Hippocampal formation (tissue), 2 donors: ENCODE measurements at regions not wholly inside any gene's neighbourhood (a gene's known extent, or its start where the extent isn't known, plus 50 kb on each side); places are given as distances from the start of the nearest gene placed in this dataset.

Experiments
- DNase-seq, 2 donors: peaks; one replicate each; lab custom pipeline; 2025; lab: John Stamatoyannopoulos, UW

DNA sequence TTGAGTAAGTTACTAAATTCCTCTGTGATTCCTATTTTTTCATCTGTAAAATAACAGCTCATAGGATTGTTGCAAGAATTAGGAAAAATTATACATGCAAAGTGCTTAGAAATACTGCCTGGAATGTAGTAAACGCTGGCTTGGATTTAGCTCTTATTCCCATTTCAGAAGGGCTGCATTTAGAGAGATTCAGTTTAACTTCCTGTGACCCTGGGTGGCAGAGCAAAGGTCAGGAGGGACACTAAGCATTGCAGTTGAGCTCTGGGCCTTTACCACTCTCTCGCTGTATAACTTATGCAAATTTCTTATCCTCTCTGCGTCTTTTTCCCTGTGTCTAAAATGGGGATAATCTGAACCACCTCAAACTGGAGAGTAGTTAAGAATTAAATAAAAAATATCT, 241.0 kb upstream of the POU3F1 start:
- DNase-seq = no peak

DNA sequence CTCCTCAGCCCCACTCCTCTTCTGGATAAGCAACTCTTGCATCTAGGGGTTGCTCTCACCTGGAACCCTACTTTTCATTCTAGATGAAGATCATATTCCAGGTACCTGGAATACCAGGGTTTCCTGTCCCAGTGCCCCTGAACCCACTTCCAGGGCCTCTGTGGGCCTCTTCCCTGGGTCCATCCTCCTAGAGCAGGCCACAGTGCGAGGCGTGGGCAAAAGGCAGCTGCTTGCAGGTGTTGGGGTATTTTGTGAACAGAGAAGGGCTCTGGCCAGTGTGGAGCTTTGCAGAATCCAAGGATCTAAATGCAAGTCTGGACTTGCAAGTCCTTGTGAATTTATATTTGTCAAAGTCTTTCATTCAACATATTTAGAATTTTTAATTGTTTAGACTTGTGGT, 240.4 kb upstream of the POU3F1 start:
- no peak for DNase-seq

DNA sequence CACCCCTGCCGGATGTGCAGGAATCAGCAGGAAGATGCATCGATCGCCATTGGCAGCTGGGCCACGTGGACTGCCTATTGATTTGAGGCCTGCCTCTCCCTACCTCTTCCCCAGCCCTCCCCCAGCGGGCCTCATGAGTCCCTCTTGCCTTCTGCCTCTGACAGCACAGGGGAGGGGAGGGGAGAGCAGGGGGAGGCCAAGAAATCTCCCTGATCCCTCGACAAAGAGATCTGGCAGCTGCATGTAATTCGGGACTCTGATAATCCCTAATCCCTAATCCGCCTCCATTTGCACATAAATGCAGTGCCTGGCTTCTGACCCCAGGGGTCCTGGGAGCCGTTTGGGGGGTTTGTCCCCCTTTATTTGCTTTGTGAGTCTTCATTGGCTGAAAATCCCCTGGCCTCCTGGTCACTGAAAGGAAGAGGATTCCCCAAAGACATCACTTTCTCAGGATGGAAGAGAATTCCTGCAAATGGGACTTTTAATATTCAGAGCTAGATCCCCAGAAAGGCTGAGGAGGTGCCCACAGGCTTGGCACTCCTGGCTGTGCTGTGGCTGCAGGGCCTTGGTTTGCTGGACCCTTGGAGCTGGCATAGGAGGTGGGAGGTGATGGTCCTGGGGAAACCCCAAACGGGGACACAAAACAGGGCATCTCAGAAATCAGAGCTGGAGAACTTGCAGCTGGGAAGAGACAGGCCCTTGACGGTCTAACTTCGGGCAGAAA, 239.4 kb upstream of the POU3F1 start:
- DNase-seq = no peak

DNA sequence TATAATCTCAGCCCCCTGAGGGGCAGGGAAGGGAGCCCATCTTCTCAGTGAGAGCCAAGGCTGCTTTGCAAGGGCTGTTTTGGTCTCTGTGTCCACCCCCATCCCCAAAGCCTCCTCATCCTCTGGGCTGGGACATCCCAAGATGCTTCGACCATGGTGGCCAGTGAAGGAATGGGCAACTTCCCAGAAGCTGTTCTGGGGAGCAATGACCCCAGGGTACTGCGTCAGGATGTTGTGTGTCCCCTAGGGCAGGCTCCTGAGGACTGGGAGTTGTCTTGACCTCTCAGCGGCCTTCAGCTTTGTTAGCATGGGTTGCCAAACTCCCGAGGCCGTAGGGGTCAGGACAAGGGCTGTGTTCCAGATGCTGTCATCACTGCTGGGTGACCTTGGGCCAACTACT, 238.4 kb upstream of the POU3F1 start:
- no peak for DNase-seq

DNA sequence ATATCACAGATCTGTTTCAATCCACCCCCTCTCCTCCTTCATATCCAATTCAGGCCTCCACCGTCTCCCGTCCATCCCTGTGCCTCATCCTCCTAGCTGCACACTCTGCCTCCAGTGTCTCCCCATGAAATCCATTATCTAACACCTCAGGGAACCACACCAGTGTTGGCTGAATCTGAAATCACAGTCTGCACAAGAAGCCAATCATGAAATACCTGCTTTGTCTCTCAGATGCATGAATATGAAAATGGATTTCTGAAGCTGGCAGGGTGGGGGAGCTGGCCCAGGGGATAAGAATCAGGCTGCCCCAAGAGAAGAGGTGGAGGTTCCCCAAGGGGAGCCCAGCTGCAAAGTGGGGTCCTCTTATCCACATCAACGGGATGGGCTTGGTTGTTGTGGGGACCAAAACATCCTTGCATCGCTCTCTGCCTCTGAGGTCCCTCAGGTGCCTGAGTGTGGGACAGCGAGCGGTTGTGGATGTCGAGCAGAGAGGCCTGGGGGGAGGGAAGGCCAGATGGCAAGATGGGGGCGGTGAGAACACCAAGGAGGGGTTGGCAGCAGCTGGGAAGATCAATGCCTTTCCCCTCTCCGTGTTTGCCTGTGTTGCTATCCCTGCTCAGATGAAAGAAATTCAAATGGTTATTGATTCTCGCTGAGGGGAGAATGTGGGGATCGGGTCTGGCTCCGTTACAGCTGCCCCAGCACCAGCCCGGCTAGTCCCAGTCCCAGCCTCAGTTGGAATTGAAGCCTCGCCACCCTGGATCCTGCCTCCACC, 237.3 kb upstream of the POU3F1 start:
- no peak for DNase-seq

DNA sequence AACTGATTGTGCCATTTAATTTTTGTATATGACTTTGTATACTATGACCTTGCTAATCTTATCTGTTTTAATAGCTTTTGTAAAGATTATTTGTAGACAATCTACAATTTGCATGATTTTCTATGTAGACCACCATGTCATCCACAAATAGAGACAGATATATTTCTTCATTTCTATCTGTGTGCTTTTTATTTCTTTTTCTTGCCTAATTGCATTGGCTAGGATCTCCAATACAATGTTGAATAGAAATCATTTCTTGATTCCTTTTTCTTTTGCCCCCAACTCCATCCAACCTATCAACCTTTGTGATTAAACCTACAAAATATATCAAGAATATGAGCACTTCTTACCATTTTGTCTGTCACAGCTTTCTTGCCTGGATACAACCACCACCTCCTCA, 232.6 kb upstream of the POU3F1 start:
- DNase-seq = no peak

DNA sequence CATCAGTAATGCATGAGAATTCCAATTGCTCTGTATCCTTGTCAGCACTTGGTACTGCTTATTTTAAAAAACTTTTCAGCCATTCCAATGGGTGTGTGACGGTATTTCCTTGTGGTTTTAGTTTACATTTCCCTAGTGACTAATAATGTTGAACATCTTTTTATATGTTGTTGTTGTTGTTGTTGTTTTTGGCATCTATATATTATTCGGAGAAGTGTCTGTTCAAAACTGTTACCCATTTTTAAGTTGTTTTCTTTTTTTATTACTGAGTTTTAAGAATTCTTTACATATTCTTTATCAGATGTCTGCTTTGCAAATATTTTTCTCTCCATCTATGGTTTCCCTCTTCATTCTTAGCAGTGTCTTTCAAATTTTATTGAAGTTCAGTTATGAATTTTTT, 231.1 kb upstream of the POU3F1 start:
- no peak for DNase-seq

DNA sequence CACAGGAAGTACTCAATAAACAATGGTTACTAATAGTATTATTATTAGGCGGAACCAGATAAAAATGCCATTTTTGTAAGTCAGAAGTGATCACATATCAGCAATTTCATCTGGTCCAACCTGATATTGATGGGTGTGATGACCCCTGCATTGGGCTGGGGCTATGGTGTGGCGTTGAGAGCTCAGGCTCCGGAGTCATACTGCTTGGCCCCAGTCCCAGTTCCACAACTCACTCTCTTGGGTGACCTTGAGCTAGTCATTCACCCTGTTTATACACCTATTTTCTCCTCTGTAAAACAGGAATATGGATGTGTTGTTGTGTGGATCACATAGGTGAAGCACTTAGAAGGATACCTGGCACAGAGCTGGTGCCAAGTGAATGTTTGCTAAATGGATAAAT, 229.4 kb upstream of the POU3F1 start:
- no peak for DNase-seq

DNA sequence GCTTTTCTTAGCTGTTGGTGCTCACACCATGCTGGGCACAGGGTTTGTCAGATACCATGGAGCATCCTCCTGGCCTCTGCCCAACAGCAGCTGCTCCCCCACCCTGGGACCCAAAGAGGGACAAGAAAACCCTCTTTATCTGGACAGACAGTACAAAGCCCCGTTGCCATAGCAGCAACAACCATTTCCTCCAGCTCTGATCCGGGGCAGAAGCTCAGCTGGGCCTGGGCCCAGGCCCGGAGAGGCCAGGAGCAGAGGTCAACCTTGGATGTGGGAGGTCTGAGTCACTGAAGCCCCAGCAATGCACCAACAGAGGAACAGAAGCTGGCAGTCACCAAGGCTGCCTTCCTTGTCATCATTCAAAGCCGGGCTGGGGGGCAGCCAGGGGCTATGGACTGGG, 228.4 kb upstream of the POU3F1 start:
- DNase-seq = no peak

DNA sequence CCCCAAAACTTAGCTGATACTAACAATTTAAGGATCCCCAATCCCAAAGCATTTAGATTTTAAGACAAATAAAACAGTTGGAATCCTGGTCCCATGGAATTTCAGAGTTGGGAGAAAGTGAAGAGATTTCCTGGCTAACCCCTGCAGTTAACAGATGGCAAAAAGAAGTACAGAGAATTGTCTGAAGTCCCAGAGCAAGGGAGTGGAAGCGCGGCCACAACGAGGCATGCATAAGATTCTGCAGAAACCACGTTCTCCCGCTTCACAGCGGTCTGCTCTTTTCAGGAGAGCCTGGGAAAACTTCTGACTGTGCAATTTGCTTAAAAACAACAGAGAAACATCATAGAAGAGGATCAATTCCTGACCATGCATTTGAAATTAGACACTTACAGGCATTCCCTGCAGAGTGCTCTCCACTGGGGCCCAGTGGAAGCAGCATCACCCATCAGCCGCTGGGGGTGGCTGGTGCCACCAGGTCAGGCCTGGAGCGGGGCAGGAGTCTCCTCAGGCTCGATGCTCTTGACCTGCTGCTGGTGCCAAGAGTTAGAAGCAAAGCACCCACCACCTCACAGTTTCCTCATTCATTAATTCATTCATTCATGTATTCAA, 226.7 kb upstream of the POU3F1 start:
- DNase-seq = no peak

DNA sequence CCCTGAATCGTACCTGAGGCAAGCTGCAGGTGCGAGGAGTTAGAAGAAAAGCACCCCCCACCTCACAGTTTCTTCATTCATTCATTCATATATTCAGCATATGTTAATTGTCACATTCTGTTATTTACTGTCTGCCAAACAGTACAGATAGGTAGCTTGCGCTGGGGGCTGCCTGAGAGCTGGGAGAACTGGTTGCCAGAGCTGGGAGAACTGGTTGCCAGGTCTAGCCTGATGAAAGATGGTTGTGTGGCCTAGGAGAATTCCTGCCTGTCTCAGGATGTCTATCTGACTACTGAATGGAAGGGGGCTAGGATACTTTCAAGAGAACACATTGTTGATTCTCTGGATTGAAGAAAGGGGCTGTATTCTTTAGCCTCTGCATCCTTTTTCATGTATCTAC, 225.9 kb upstream of the POU3F1 start:
- no peak for DNase-seq

DNA sequence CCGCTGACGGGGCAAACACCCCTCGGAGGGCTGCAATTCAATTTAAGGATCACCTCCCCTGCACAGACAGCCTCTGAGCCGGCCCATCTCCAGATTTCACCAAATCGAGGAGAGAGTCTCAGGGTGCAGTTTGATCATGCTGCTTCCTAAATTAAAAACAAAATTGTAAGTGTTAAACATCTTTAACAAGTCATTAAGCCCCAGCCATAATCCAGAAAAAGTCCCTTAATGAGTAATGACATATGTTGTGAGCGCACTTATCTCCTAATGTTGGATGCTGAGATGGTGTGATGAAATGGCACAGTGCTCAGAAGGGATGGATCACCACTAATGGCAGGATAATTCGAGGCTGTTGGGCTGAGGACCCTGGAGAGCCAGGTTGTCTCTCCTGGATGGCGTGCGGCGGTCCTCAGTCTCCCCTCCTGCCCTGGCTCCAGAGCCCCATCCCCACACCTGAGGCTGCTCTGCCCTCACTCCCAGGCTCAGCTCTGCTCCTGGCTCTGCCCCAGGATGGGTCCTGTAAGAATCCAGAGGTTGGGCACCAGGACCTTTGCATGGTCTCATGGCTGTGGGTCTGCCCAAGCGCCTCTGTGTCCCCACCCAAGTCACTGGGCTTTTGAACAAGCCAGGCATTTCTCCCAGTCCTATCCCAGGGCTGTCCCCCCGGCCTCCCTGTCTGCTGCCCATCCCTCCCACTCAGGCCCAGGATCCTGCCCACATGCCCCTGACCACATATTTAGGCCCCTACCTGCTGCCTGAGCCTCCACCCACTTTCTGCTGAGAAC, 224.4 kb upstream of the POU3F1 start:
- no peak for DNase-seq

DNA sequence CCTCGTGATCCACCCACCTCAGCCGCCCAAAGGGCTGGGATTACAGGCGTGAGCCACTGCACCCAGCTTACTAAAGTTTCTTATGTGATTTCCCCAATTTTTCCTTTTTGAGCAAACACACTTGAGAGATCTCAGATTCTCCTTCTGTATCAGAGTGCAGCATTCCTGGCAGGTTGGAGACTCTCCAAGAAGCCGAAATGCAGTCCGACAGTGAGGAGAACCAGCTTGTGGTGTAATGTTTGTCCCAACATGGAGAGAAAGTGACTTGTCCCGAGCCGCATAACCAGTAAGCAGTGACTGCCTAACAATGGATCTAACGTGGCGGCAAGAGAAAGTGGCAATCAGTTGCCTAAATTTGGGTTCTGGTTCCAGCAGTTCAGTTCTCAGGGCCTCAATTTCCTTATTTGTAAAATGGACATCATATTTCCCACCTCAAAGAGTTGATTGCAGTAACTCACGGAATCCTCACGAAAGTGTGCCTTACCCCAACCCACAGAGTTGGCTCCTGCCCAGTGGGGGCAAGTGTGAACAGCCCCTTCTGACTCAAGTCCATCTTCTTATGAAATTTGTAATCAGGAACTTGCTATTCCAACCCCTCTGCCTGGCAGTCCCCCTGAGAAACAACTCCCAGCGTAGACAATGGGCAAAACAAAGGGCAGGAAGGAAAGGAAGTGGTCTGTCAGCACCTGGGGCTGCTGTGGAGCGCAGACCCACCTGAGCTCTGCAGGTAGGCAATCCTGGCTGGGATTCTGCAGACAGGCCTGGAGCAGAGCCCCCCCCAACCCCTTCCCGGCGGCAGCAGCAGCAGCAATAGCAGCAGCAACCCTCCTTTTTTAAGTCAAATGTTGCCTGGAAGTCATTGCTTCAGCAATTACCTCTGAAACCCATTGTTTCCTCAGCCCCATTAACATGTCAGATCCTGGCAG, 223.6 kb upstream of the POU3F1 start:
- no peak for DNase-seq

DNA sequence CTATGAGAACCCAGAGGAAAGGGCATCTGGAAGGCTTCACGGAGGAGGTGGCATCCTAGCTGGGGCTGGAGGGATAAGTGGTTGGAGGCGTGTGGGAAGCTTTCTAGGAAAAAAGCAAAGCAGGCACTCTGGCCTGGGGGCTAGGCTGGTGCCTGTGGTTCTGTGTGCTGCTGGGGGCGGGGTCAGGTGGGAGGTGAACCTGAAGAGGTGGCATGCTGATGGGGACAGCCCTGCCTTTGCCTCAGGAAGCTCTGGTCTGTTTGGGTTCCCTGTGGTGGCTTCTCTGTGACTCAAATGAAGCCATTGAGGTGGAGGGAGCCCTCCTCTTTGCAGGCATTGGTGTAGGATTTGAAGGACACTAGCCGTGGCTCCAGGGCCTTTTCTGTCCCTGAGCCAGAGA, 221.6 kb upstream of the POU3F1 start:
- no peak for DNase-seq

DNA sequence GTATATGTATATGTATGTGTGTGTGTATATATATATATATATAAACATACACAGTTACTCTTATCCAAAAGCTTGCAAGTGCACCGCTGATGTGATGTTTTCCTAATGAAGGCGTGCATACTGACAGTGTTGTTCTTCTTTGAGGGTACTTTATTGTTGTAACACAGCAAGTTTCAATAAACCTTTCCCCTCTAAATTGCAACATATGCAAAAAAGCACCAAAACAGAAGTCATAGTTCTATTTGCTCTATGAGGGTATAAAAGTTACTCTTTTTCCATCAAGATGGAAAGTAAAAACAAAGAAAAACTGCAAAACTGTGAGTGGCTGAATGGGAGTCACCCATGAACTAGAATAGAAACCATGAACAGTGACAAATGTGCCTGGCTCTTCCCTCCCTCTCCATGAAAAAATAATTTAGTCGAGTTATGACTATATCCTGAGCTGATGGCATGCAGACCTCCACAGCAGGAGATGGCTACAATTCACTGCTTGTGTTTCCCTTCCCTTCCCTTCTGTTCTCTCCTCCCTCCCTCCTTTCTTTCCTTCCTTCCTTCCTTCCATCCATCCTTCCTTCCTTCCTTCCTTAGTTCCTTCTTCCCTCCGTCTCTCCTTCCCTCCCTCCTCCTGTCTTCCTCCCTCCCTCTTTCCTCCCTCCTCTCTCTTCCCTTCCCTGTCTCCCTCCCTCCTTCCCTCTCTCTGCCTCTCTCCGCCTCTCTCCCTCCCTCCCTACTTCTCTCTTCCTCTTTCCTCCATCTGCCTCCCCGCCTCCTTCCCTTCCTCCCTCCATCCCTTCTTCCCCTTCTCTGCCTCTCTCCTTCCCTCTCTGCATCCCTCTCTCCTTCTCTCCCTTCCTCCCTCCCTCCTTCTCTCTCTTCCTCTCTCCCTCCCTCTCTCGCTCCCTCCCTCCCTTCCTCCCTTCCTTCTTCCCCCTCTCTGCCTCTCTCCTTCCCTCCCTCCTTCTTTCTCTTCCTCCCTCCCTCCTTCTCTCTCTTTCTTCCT, 220.7 kb upstream of the POU3F1 start:
- no peak for DNase-seq

DNA sequence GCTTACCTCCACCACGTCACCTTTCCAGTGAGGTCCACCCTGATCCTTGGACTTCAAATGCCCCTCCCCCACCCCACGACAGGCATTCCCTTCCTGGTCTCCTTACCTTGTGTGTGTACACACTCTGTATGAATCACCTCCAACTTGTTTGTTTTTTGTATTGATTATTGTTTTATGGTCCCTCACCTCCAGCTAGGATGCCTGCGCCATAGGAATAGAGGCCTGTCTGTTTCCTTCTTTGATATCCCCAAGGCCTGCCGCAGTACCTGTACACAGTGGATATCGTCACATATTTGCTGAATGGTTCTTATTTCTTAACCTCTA, 219.6 kb upstream of the POU3F1 start:
- no peak for DNase-seq

DNA sequence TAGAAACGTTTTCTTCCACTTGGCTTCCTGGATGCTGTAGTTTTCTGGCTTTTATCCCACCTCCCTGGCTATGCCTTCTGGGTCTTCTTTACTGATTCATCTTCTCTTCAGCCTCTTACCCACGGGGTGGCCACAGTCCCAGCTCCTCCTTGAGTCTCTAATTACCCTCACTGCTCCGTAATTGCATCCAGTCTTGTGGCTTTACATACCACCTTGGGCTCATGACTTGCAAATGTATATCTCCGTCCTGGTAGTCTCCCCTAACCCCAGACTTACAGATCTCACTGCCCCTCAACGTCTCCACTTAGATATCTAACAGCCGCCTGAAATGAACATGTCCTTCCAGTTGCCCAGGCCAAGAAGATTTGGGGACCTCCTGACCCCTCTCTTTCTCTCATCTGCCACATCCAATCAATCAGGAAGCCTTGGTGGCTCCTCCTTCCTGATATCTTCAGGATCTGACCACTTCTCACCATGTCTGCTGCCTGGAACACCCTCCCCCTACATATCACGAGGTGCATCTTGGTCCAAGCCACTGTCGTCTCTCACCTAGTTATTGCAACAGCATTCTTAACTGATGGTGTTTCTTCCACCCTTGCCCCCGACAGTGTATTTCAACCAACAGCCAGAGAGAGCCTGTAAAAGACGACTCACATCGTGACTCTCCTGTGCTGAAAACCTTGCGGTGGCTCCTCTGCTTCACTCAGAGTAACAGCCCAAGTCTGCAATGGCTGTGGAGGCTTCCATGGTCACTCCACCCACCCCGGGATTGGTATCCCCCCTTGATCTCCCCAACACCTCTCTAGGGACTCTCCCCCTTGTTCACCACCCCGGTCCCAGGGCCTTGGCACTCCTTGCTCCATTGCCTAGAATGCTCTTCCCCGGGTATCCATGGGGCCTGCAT, 219.0 kb upstream of the POU3F1 start:
- DNase-seq = no peak

DNA sequence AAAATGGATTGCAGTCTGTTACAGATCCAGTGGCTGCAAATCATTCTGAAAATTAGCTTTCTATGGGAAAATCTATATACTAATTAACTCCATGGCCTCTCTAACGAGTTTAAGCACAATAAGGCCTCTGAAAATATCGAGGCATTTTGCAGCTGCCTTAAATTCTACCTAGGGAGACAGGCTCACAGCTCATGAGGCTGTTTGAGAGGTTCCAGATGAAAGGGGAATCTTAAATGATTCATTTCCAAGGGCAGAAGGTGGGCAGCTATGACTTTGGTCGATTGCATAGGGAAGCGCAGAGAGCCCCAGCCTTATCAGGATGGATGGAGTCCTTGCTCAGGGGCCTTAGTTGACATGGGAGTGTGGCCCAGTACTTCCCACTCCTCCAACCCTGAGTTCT, 216.8 kb upstream of the POU3F1 start:
- DNase-seq = no peak

DNA sequence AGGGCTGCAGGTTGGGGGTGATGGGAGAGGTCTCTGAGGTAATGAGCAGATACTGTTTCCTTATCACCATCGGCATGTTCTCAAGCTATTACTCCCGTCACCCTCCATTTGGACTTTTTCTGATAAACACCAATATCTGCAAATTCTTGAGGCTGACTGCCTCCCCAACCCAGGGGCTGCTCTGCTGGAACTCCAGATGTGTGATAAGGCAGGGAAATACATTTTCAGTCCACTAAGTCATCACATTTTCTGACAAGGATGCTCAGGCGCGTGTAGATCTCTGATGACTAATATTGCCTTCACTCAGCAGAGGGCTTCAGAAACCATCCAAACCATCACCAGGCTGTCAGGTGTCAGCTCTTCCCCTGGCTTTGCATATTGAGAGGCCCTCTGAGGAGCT, 215.0 kb upstream of the POU3F1 start:
- no peak for DNase-seq
